ENCODE measurements at regions not wholly inside any gene's neighbourhood (a gene's known extent, or its start where the extent isn't known, plus 50 kb on each side); places are given as distances from the start of the nearest gene placed in this dataset.

DNA sequence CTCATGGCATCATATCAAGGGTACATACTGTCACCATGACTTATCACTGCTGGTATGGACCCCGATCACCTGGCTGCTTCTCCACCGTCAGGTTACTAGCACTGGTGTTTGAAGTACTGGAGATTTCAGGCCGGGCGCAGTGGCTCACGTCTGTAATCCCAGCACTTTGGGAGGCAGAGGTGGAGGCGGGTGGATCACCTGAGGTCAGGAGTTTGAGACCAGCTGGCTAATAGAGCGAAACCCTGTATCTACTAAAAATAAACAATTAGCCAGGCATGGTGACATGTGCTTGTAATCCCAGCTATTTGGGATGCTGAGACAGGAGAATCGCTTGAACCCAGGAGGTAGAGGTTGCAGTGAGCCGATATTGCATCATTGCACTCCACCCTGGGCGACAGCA lies 82.4 kb upstream of the ANO1 start:
- no peak overlapping the region for H3K4me3 Mint-ChIP-seq
- Histone ChIP-seq H3K9me3 (ENCODE audit: control extremely low read depth in 1 of 3, control insufficient read depth in 2 of 3, insufficient read depth in 1 of 3, low read length in 2 of 3) (peaks cover 1 to 8% (median 3%) of the 10 kb centered on the region in 3 donors), H3K27ac (ENCODE audit: low read length in 2 of 2) (no peak overlapping the region), H3K4me3 (ENCODE audit: control extremely low read depth in 1 of 5, extremely low read depth in 1 of 5, insufficient read depth in 1 of 5, low read depth in 2 of 5, low read length in 4 of 5) (no peak overlapping the region), H3K27me3 (replicated peaks in 1 of 4; ENCODE audit: control extremely low read depth in 1 of 4, control insufficient read depth in 3 of 4, insufficient read depth in 4 of 4, low read length in 3 of 4) (peaks cover 0 to 4% (median 2%) of the 10 kb centered on the region in 4 experiments), H3K4me2 (replicated peaks; ENCODE audit: low read depth, low read length, poor library complexity, severe bottlenecking) (no peak overlapping the region), H3K9ac (ENCODE audit: low read length) (no peak overlapping the region), H2AFZ (ENCODE audit: insufficient read depth, low read depth, low read length, poor library complexity, severe bottlenecking) (no peak overlapping the region), H4K20me1 (ENCODE audit: control insufficient read depth, insufficient read depth, low read length, poor library complexity, severe bottlenecking) (no peaks in the 10 kb centered on the region), H3K79me2 (ENCODE audit: control insufficient read depth, insufficient read depth, low read length) (no peaks in the 10 kb centered on the region), H3K36me3 (replicated peaks in 1 of 2; ENCODE audit: control extremely low read depth in 1 of 2, control insufficient read depth in 1 of 2, extremely low read depth in 1 of 2, insufficient read depth in 2 of 2, low read length in 1 of 2) (no peaks in the 10 kb centered on the region), H3K4me1 (ENCODE audit: control insufficient read depth in 2 of 2, insufficient read depth in 2 of 2, low read length in 2 of 2) (no peaks in the 10 kb centered on the region)
- no peak for DNase-seq
- H3K27me3 Mint-ChIP-seq, result peaks cover 23% of the 10 kb centered on the region
- POLR2A ChIA-PET, result no interaction called here
- ATAC-seq (ENCODE audit: low read depth), result no peak
- no peaks in the 10 kb centered on the region for H3K9me3 Mint-ChIP-seq (ENCODE audit: insufficient read depth)
- H3K27ac Mint-ChIP-seq, result no peak overlapping the region
- WGBS (ENCODE audit: insufficient coverage), result 90% methylated on average over 6 of the region's 10 CpGs
- no peak for TF ChIP-seq EZH2 (IDR thresholded peaks at IDR 0.05; ENCODE audit: borderline replicate concordance, insufficient read depth, low read depth, low read length, poor library complexity, severe bottlenecking)
- TF ChIP-seq, protein P1, sequence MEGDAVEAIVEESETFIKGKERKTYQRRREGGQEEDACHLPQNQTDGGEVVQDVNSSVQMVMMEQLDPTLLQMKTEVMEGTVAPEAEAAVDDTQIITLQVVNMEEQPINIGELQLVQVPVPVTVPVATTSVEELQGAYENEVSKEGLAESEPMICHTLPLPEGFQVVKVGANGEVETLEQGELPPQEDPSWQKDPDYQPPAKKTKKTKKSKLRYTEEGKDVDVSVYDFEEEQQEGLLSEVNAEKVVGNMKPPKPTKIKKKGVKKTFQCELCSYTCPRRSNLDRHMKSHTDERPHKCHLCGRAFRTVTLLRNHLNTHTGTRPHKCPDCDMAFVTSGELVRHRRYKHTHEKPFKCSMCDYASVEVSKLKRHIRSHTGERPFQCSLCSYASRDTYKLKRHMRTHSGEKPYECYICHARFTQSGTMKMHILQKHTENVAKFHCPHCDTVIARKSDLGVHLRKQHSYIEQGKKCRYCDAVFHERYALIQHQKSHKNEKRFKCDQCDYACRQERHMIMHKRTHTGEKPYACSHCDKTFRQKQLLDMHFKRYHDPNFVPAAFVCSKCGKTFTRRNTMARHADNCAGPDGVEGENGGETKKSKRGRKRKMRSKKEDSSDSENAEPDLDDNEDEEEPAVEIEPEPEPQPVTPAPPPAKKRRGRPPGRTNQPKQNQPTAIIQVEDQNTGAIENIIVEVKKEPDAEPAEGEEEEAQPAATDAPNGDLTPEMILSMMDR (IDR thresholded peaks at IDR 0.05), result no peak
- no peaks in the 10 kb centered on the region for H3K4me1 Mint-ChIP-seq
- CTCF ChIA-PET, result no interaction called here
- intact Hi-C loops (cut with micrococcal nuclease), result no loop called here

DNA sequence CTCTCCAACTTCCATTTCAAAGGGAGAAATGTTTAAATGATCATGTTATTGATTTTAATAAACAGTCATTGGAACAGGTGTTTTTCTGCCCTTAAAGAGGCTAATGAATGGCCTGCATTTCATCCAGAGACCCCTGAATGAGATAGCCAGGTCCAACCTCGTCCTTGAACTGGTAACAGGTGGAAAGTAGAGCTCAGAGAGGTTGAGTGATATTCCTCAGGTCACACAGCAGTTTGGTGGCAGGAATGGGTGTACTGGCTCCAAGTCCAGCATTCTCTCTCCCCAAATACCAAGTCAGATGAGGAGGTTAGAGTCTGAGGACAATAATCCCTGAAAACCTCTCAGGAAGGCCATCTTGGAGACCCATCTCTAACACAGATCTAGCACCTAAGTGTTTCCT lies 81.7 kb upstream of the ANO1 start:
- DNase-seq, result no peak
- H3K9me3 Mint-ChIP-seq (ENCODE audit: insufficient read depth), result no peaks in the 10 kb centered on the region
- no peaks in the 10 kb centered on the region for H3K4me1 Mint-ChIP-seq
- no peak overlapping the region for H3K27ac ChIP-seq (ENCODE audit: low read length in 2 of 2)
- no peak overlapping the region for H3K9ac ChIP-seq (ENCODE audit: low read length)
- no peaks in the 10 kb centered on the region for H4K20me1 ChIP-seq (ENCODE audit: control insufficient read depth, insufficient read depth, low read length, poor library complexity, severe bottlenecking)
- ChIA-PET POLR2A (no interaction called here), CTCF (no interaction called here)
- H3K79me2 ChIP-seq (ENCODE audit: control insufficient read depth, insufficient read depth, low read length), result no peaks in the 10 kb centered on the region
- intact Hi-C loops (cut with micrococcal nuclease), result no loop called here
- no peaks in the 10 kb centered on the region for H3K4me1 ChIP-seq (ENCODE audit: control insufficient read depth in 2 of 2, insufficient read depth in 2 of 2, low read length in 2 of 2)
- 50% methylated on average over 1 of the region's 1 CpG for WGBS (ENCODE audit: insufficient coverage)
- peaks cover 0 to 3% (median 0%) of the 10 kb centered on the region in 4 experiments for H3K27me3 ChIP-seq (replicated peaks in 1 of 4; ENCODE audit: control extremely low read depth in 1 of 4, control insufficient read depth in 3 of 4, insufficient read depth in 4 of 4, low read length in 3 of 4)
- no peak overlapping the region for H3K4me3 ChIP-seq (ENCODE audit: control extremely low read depth in 1 of 5, extremely low read depth in 1 of 5, insufficient read depth in 1 of 5, low read depth in 2 of 5, low read length in 4 of 5)
- no peak overlapping the region for H2AFZ ChIP-seq (ENCODE audit: insufficient read depth, low read depth, low read length, poor library complexity, severe bottlenecking)
- no peak for ATAC-seq (ENCODE audit: low read depth)
- H3K36me3 ChIP-seq (replicated peaks in 1 of 2; ENCODE audit: control extremely low read depth in 1 of 2, control insufficient read depth in 1 of 2, extremely low read depth in 1 of 2, insufficient read depth in 2 of 2, low read length in 1 of 2), result no peaks in the 10 kb centered on the region
- H3K4me2 ChIP-seq (replicated peaks; ENCODE audit: low read depth, low read length, poor library complexity, severe bottlenecking), result no peak overlapping the region
- peaks cover 1 to 8% (median 3%) of the 10 kb centered on the region in 3 donors for H3K9me3 ChIP-seq (ENCODE audit: control extremely low read depth in 1 of 3, control insufficient read depth in 2 of 3, insufficient read depth in 1 of 3, low read length in 2 of 3)
- peaks cover 23% of the 10 kb centered on the region for H3K27me3 Mint-ChIP-seq
- H3K27ac Mint-ChIP-seq, result no peak overlapping the region
- TF ChIP-seq, protein P1 (IDR thresholded peaks at IDR 0.05), result no peak
- no peak for TF ChIP-seq EZH2 (IDR thresholded peaks at IDR 0.05; ENCODE audit: borderline replicate concordance, insufficient read depth, low read depth, low read length, poor library complexity, severe bottlenecking)
- no peak overlapping the region for H3K4me3 Mint-ChIP-seq
